ENCODE measurements at regions not wholly inside any gene's neighbourhood (a gene's known extent, or its start where the extent isn't known, plus 50 kb on each side); places are given as distances from the start of the nearest gene placed in this dataset.

GRCh38 chr3:168506589-168506988 lies 410.9 kb upstream of the GOLIM4 start:
- no peak for DNase-seq (ENCODE audit: low read depth)
- H3K4me3 ChIP-seq (ENCODE audit: low read length), result no peak overlapping the region
- TF ChIP-seq CTCF (conservative IDR thresholded peaks at IDR 0.05; ENCODE audit: low read length), result no peak

- H3K4me3 ChIP-seq (ENCODE audit: low read length), result no peak overlapping the region
- DNase-seq (ENCODE audit: low read depth), result no peak
- no peak for TF ChIP-seq CTCF (conservative IDR thresholded peaks at IDR 0.05; ENCODE audit: low read length)
These were observed 405.8 kb upstream of the GOLIM4 start for GRCh38 chr3:168501570-168501969.

- DNase-seq (ENCODE audit: low read depth), result no peak
- no peak for TF ChIP-seq CTCF (conservative IDR thresholded peaks at IDR 0.05; ENCODE audit: low read length)
- H3K4me3 ChIP-seq (ENCODE audit: low read length), result no peak overlapping the region
These were observed 402.5 kb upstream of the GOLIM4 start for GRCh38 chr3:168498194-168498593.

GRCh38 chr3:168497741-168498140 lies 402.0 kb upstream of the GOLIM4 start:
- no peak for DNase-seq (ENCODE audit: low read depth)
- TF ChIP-seq CTCF (conservative IDR thresholded peaks at IDR 0.05; ENCODE audit: low read length), result no peak
- H3K4me3 ChIP-seq (ENCODE audit: low read length), result no peak overlapping the region

- DNase-seq (ENCODE audit: low read depth), result no peak
These were observed 401.5 kb upstream of the GOLIM4 start for GRCh38 chr3:168497183-168497582.

GRCh38 chr3:168495932-168496331 lies 400.2 kb upstream of the GOLIM4 start:
- DNase-seq (ENCODE audit: low read depth), result no peak
- H3K4me3 ChIP-seq (ENCODE audit: low read length), result no peak overlapping the region
- no peak for TF ChIP-seq CTCF (conservative IDR thresholded peaks at IDR 0.05; ENCODE audit: low read length)

More at GRCh38 chr3:168497183-168497582, 401.5 kb upstream of the GOLIM4 start:
- H3K4me3 ChIP-seq (ENCODE audit: low read length), result no peak overlapping the region
- TF ChIP-seq CTCF (conservative IDR thresholded peaks at IDR 0.05; ENCODE audit: low read length), result no peak

- no peak overlapping the region for H3K4me3 ChIP-seq (ENCODE audit: low read length)
- no peak for TF ChIP-seq CTCF (conservative IDR thresholded peaks at IDR 0.05; ENCODE audit: low read length)
- no peak for DNase-seq (ENCODE audit: low read depth)
These were observed 399.5 kb upstream of the GOLIM4 start for GRCh38 chr3:168495270-168495669.
